Stimulated activated CD4-positive, alpha-beta T cell treated with anti-CD3 and anti-CD28 coated beads, Interleukin-15, amount 100 ng/mL, for 1 hour (primary cell): ENCODE measurements at regions not wholly inside any gene's neighbourhood (a gene's known extent, or its start where the extent isn't known, plus 50 kb on each side); places are given as distances from the start of the nearest gene placed in this dataset.

Source experiments
- DNase-seq, 2 donors: peaks; one replicate each; pipeline ENCODE4 v3.0.0-alpha.2; 2020; ENCODE audit warnings: low read depth in 1 of 2, low spot score in 1 of 2

- no peak for DNase-seq
These were observed 60.1 kb upstream of the OTX2 start for GRCh38 chr14:56870336-56870735.

GRCh38 chr14:56868660-56869059, 58.4 kb upstream of the OTX2 start:
- DNase-seq = no peak

GRCh38 chr14:56862836-56863235, 52.6 kb upstream of the OTX2 start:
- DNase-seq = no peak

- DNase-seq = no peak
These were observed 50.2 kb upstream of the OTX2 start for GRCh38 chr14:56860441-56860840.
